GM18519 (cell line): ENCODE measurements at regions not wholly inside any gene's neighbourhood (a gene's known extent, or its start where the extent isn't known, plus 50 kb on each side); places are given as distances from the start of the nearest gene placed in this dataset.
"Not testable (repeated sequence)": the region's sequence is repeated elsewhere in the genome, so short reads cannot be mapped to it uniquely, and the experiment has no call there.

ENCODE experiments used
- ATAC-seq: cut with Tn5 transposase; IDR thresholded peaks from one replicate; pipeline ENCODE4 v1.9.1; 2021; ENCODE audit warnings: mild to moderate bottlenecking, moderate library complexity; ENCODE audit not compliant: unreplicated experiment, low FRiP score

- ATAC-seq: no peak
Observed at GRCh38 chr4:54568184-54568583, 89.6 kb upstream of the KIT start.

DNA sequence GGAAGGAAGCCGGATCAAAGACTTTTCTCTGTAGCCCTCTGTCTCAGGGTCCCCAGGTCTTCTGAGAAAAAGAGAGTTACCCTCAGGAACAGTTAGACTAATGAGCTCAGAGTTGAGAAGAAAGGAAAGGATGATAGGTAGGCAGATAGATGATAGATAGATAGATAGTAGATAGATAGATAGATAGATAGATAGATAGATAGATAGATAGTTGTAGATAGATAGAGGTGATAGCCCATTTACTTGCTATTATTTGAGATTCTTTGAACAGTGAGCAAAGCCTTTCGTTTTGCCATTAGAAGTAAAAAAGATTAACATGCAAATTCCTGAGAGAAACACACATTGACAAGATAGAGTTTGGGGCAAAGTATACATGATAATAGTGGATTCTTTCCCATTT lies 86.9 kb upstream of the KIT start:
- ATAC-seq: no peak

DNA sequence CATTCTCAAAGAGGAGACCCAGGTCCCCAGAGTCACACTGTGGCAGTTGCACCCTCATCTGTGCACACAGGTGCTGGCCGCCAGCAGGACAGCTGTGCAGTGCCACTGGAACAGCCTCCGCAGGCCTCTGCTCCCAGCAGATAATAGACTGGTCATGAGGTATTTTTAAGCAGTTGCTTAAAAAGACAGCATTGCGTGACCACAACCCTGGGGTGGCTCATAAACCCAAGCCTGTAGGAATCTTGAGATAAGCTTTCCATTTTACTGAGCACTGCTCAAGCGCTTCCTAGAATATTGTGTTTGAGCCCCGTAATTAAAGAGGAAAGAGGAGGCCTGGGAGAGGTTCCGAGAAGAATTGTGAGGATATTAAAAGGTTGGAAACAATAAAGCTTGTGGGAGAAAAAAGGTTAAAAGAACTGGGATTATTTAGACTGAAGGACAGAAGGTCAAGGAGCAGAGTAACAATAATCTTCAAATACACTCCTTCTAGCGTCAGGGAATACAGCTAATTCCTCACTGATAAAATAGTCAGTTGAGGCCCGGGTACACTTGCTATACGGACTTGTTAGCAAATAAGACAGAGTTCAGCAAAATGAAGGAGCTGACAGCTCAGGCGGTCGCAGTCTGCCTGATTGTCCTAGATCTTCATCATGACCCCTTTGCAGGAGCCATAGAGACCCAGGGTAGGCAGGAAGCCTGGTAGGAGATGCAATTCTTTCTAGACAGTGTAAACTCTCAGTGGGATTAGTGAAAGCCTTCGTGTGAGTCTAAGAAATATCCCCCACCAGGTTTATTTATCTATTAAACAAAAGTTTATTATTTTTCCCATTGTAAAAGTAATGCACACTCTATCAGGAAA lies 86.2 kb upstream of the KIT start:
- ATAC-seq: no peak

DNA sequence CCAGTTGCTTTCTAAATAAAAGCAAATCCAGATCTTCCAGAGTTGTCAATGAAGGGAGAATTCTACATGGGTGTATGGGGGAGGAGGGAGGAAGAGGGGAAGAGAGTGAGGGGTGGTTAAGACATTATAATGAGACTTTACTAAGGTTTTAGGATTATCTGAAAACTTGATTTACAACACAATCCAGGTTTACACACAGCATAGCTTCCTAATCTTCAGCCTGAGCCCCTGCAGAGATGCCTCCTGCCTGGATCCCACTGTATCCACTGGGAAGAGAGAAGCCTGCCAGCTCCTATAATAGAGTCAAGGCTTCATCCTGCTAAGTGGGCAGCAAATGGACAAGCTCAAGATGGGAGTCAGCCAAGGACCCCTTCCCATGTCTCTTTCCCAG lies 85.6 kb upstream of the KIT start:
- ATAC-seq: no peak

DNA sequence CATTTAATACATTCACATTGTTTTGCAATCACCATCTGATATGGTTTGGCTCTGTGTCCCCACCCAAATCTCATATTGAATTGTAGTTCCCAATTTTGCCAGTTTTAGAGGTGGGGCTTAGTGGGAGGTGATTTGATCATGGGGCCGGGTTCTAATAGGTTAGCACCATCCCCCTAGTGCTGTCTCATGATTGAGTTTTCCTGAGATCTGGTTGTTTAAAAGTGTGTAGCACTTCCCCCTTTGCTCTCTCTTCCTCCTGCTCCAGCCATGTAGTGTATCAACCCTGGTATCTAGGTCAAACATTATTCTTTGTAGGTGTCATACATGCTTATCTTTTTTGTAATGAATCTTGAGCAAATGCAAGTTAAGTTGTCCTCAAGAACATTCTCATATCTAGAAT lies 83.3 kb upstream of the KIT start:
- no peak for ATAC-seq

DNA sequence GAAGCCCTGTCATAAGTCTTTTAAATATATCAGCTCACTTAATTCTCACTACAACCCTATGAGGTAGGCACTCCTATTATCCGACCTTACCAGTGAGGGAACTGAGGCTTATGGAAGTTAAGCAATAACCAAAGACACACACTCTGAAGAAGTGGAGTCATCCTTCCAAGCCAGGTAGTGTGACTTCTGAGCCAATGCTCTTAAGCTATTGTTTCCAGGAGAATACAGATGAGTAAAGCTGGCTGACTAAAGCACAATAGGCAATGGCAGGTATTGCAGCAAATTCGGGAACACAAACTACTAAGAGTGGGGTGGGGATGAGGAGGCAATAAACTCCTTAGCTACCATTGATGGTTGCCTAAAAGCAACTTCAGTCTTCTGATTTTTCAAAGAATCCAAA lies 81.8 kb upstream of the KIT start:
- no peak for ATAC-seq

- no peak for ATAC-seq
Observed at GRCh38 chr4:54581807-54582206, 76.0 kb upstream of the KIT start.

DNA sequence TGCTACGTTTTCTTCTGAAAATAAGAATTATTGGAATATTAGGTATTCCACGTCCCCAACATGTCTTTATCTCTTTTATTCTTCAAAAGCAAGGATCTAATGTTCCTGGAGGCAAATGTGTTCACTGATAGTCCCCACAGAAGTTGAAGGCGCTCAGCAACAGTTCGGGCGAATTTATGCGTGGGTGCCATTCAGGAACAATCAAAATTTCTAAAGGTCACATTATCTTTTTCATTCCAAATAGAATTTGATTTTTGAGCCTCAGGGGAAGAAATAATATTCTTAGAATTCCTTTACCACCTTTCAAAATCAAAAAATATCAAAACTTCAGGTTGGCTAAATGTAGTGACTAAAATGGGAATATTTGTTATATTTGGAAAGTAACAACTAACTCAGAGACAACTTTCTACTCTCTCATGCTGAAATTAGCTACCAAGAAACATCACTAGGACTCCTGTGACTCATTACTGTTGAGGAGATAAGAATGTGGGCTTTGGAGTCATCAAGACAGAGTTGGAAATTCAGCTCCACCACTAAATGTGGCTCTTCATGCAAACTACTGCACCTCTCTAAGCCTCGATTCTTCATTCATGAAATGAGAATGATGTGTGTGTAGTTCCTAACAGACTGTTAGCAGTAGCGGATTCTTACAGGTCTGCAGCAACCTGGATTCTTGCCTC lies 72.3 kb upstream of the KIT start:
- ATAC-seq: no peak

DNA sequence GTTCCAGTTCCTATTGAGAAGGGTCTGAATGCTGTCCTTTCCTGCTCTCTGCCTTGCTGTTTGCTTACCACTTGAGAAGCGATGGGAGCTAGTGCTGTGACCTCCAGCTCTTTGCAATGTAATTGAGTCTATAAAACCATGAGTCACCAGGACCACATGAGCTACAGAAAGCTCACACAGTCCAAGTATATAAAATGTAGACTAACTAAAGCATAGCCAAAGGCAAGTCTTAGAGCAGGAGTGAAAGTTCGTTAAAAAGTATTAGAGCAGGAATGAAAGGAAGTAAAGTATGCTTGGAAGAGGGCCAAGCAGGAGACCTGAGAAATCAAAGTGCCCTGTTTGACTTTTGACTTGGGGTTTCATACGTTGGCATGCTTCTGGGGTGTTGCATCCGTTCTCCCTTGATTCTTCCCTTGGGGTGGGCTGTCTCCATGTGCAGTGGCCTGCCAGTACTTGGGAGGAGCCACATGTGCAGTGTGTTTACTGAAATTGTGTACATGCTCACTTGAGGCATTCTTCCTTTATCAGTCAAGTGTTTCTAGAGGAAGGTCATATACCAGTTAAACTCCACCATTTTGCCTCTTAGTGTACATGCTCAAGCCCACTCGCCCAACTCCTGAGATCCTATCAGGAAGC lies 71.3 kb upstream of the KIT start:
- no peak for ATAC-seq

- ATAC-seq: no peak
Observed at GRCh38 chr4:54587107-54587891, 70.5 kb upstream of the KIT start.

- ATAC-seq: no peak
Observed at GRCh38 chr4:54588404-54588803, 69.4 kb upstream of the KIT start.

GRCh38 chr4:54589586-54589985 lies 68.2 kb upstream of the KIT start:
- no peak for ATAC-seq

DNA sequence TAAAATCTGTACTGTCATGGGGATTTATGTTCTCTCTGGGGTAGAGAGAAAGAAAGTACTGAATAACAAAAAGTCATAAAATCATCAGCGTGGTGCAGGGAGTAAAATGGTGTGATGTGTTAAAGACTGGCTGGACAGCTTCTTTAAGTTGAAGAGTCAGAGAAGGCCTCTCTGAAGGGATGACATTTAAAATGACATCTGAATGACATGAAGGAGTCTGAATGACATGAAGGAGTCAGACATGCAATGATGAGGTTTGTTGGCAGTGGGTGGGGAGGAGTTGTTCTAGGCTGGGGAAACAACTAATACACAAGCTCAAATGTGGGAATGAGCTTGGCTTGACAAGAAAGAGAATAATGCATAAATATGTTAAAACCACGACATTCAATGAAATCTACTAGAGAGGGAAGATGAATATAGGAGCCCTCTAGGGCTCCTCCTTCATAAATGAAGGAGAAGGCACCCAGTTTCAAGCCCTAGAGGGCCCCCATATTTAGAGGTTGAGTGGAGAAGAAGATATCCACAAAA lies 63.9 kb upstream of the KIT start:
- ATAC-seq: no peak

DNA sequence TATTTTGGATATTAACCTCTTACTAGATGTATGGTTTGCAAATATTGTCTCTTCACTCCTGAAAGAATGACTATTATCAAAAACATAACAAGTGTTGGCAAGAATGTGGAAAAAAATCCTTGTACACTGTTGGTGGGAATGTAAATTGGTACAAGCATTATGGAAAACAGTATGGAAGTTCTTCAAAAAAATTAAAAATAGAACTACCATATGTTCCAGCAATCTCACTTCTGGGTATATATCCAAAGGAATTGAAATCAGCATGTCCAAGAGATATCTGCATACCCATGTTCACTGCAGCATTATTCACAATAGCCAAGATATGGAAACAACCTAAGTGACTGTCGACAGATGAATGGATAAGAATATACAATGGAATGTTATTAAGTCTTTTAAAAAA lies 61.6 kb upstream of the KIT start:
- no peak for ATAC-seq

GRCh38 chr4:54597678-54598077 lies 60.1 kb upstream of the KIT start:
- not testable (repeated sequence) for ATAC-seq

- not testable (repeated sequence) for ATAC-seq
Observed at GRCh38 chr4:54602175-54602574, 55.6 kb upstream of the KIT start.

GRCh38 chr4:54607067-54607466 lies 50.7 kb upstream of the KIT start:
- ATAC-seq: no peak

GRCh38 chr4:54607521-54607920 lies 50.2 kb upstream of the KIT start:
- ATAC-seq: no peak
